Lower leg skin (tissue), 3 donors: ENCODE measurements at regions not wholly inside any gene's neighbourhood (a gene's known extent, or its start where the extent isn't known, plus 50 kb on each side); places are given as distances from the start of the nearest gene placed in this dataset.

Experiments used
- CTCF ChIP-seq, 3 donors: fragments of 450-650 bp; IDR thresholded peaks; one replicate each; pipeline ENCODE4 v1.5.1; 2016; ENCODE audit warnings: antibody characterized with exemption in 3 of 3, mild to moderate bottlenecking in 3 of 3, moderate library complexity in 2 of 3
- POLR2A ChIP-seq, 2 donors: fragments of 450-650 bp; IDR thresholded peaks; one replicate each; pipeline ENCODE4 v1.6.1; 2016 to 2017; ENCODE audit warnings: antibody characterized with exemption in 2 of 2, mild to moderate bottlenecking in 1 of 2, moderate library complexity in 1 of 2

- no peak for TF ChIP-seq CTCF (IDR thresholded peaks at IDR 0.05)
- no peak for TF ChIP-seq POLR2A (IDR thresholded peaks at IDR 0.05)
Observed at GRCh38 chr3:84904816-84905555, 53.8 kb upstream of the CADM2 start.
